HG03064 (cell line): ENCODE measurements at regions not wholly inside any gene's neighbourhood (a gene's known extent, or its start where the extent isn't known, plus 50 kb on each side); places are given as distances from the start of the nearest gene placed in this dataset.

Experiments
- ATAC-seq: cut with Tn5 transposase; IDR thresholded peaks from one replicate; pipeline ENCODE4 v1.9.1; 2021; ENCODE audit warnings: low read depth; ENCODE audit not compliant: unreplicated experiment

GRCh38 chr20:16178546-16179135 lies 394.6 kb downstream of the KIF16B start:
- no peak for ATAC-seq

- ATAC-seq: peak; percentile 93
Observed at GRCh38 chr20:16175322-16175961, 397.8 kb downstream of the KIF16B start.

GRCh38 chr20:16174311-16174710 lies 398.9 kb downstream of the KIF16B start:
- no peak for ATAC-seq

- no peak for ATAC-seq
Observed at GRCh38 chr20:16173044-16173443, 400.2 kb downstream of the KIF16B start.

- no peak for ATAC-seq
Observed at GRCh38 chr20:16171180-16171579, 402.1 kb downstream of the KIF16B start.

GRCh38 chr20:16170406-16170971 lies 402.8 kb downstream of the KIF16B start:
- ATAC-seq: no peak

GRCh38 chr20:16167423-16168130 lies 405.7 kb downstream of the KIF16B start:
- no peak for ATAC-seq

- ATAC-seq: no peak
Observed at GRCh38 chr20:16166737-16167136, 406.5 kb downstream of the KIF16B start.

GRCh38 chr20:16158976-16159286 lies 414.3 kb downstream of the KIF16B start:
- no peak for ATAC-seq

GRCh38 chr20:16158090-16158975 lies 414.9 kb downstream of the KIF16B start:
- no peak for ATAC-seq

- ATAC-seq: no peak
Observed at GRCh38 chr20:16147916-16148315, 425.3 kb downstream of the KIF16B start.

- no peak for ATAC-seq
Observed at GRCh38 chr20:16147216-16147615, 426.0 kb downstream of the KIF16B start.

GRCh38 chr20:16145919-16146318 lies 427.3 kb downstream of the KIF16B start:
- no peak for ATAC-seq

- no peak for ATAC-seq
Observed at GRCh38 chr20:16143596-16143995, 429.7 kb downstream of the KIF16B start.

GRCh38 chr20:16135630-16136029 lies 437.6 kb downstream of the KIF16B start:
- no peak for ATAC-seq

GRCh38 chr20:16132036-16132798 lies 441.0 kb downstream of the KIF16B start:
- ATAC-seq: no peak

GRCh38 chr20:16129411-16129810 lies 443.8 kb downstream of the KIF16B start:
- ATAC-seq: no peak

- no peak for ATAC-seq
Observed at GRCh38 chr20:16128538-16129106, 444.6 kb downstream of the KIF16B start.

GRCh38 chr20:16125816-16126215 lies 447.4 kb downstream of the KIF16B start:
- no peak for ATAC-seq
